ENCODE measurements at regions not wholly inside any gene's neighbourhood (a gene's known extent, or its start where the extent isn't known, plus 50 kb on each side); places are given as distances from the start of the nearest gene placed in this dataset.

- intact Hi-C loops (cut with micrococcal nuclease; ENCODE audit: unreplicated experiment), result no loop called here
- TF ChIP-seq CTCF (conservative IDR thresholded peaks at IDR 0.05; ENCODE audit: low read depth, low read length) (no peak), EZH2 (IDR thresholded peaks at IDR 0.05; ENCODE audit: borderline replicate concordance, low read depth, low read length, poor library complexity, severe bottlenecking) (no peak)
- CTCF ChIA-PET, result interaction anchor here (0.7 kb wide), 1 partner anchor 80 kb away, joined by 3 read pairs; no protein-coding TSS in a partner anchor
- no peaks in the 10 kb centered on the region for H3K4me1 ChIP-seq (ENCODE audit: insufficient read depth, low read length, poor library complexity, severe bottlenecking)
- POLR2A ChIA-PET (ENCODE audit: low non-redundant PET), result no interaction called here
- H3K9me3 ChIP-seq (ENCODE audit: low read depth, low read length, poor library complexity, severe bottlenecking), result no peaks in the 10 kb centered on the region
- no TSS peak for BruUV-seq (replicated peaks)
- H3K27ac ChIP-seq (ENCODE audit: low read depth, low read length, poor library complexity, severe bottlenecking), result no peak overlapping the region
- H3K4me3 ChIP-seq (ENCODE audit: low read depth, low read length, poor library complexity, severe bottlenecking), result no peak overlapping the region
- DNase-seq (ENCODE audit: low spot score), result no peak
- H3K27me3 ChIP-seq (replicated peaks; ENCODE audit: insufficient read depth, low read depth, low read length, poor library complexity), result no peaks in the 10 kb centered on the region
- H3K36me3 ChIP-seq (ENCODE audit: insufficient read depth, low read length, poor library complexity, severe bottlenecking), result no peaks in the 10 kb centered on the region
Measured at GRCh38 chr2:52882974-52883373, 884.6 kb upstream of the CHAC2 start.

DNA sequence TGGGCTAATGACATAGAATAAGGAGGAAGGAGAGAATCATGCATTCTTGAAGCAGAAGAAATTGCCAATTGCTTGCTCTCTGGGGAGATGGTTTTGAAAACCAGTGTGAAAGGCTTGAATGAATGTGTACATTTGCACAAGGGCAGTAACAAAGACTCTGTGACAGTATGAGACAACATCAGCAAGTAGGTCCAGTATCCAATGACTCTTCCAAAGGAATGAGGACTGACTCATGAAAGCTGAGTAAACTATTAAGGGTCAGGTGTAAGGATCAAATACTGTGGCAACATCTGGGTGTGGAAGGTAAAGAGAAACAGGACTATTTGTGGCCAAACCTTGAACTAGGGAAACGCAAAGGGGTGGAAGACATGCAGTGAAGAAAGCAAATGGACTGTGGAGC is 886.0 kb upstream of the CHAC2 start:
- H3K9me3 ChIP-seq (ENCODE audit: low read depth, low read length, poor library complexity, severe bottlenecking), result no peaks in the 10 kb centered on the region
- no TSS peak for BruUV-seq (replicated peaks)
- no peaks in the 10 kb centered on the region for H3K36me3 ChIP-seq (ENCODE audit: insufficient read depth, low read length, poor library complexity, severe bottlenecking)
- no peak overlapping the region for H3K27ac ChIP-seq (ENCODE audit: low read depth, low read length, poor library complexity, severe bottlenecking)
- no peaks in the 10 kb centered on the region for H3K4me1 ChIP-seq (ENCODE audit: insufficient read depth, low read length, poor library complexity, severe bottlenecking)
- intact Hi-C loops (cut with micrococcal nuclease; ENCODE audit: unreplicated experiment), result no loop called here
- H3K4me3 ChIP-seq (ENCODE audit: low read depth, low read length, poor library complexity, severe bottlenecking), result no peak overlapping the region
- no peak for DNase-seq (ENCODE audit: low spot score)
- CTCF ChIA-PET, result no interaction called here
- no peak for TF ChIP-seq EZH2 (IDR thresholded peaks at IDR 0.05; ENCODE audit: borderline replicate concordance, low read depth, low read length, poor library complexity, severe bottlenecking)
- TF ChIP-seq CTCF (conservative IDR thresholded peaks at IDR 0.05; ENCODE audit: low read depth, low read length), result no peak
- POLR2A ChIA-PET (ENCODE audit: low non-redundant PET), result no interaction called here
- H3K27me3 ChIP-seq (replicated peaks; ENCODE audit: insufficient read depth, low read depth, low read length, poor library complexity), result no peaks in the 10 kb centered on the region

- POLR2A ChIA-PET (ENCODE audit: low non-redundant PET), result no interaction called here
- H3K9me3 ChIP-seq (ENCODE audit: low read depth, low read length, poor library complexity, severe bottlenecking), result no peaks in the 10 kb centered on the region
- no peak overlapping the region for H3K4me3 ChIP-seq (ENCODE audit: low read depth, low read length, poor library complexity, severe bottlenecking)
- no peak for DNase-seq (ENCODE audit: low spot score)
- no peak overlapping the region for H3K27ac ChIP-seq (ENCODE audit: low read depth, low read length, poor library complexity, severe bottlenecking)
- H3K27me3 ChIP-seq (replicated peaks; ENCODE audit: insufficient read depth, low read depth, low read length, poor library complexity), result no peaks in the 10 kb centered on the region
- no peaks in the 10 kb centered on the region for H3K36me3 ChIP-seq (ENCODE audit: insufficient read depth, low read length, poor library complexity, severe bottlenecking)
- no peaks in the 10 kb centered on the region for H3K4me1 ChIP-seq (ENCODE audit: insufficient read depth, low read length, poor library complexity, severe bottlenecking)
- no TSS peak for BruUV-seq (replicated peaks)
- TF ChIP-seq EZH2 (IDR thresholded peaks at IDR 0.05; ENCODE audit: borderline replicate concordance, low read depth, low read length, poor library complexity, severe bottlenecking), result no peak
- no peak for TF ChIP-seq CTCF (conservative IDR thresholded peaks at IDR 0.05; ENCODE audit: low read depth, low read length)
- intact Hi-C loops (cut with micrococcal nuclease; ENCODE audit: unreplicated experiment), result no loop called here
- CTCF ChIA-PET, result no interaction called here
Measured at GRCh38 chr2:52880872-52881271, 886.7 kb upstream of the CHAC2 start.
